Muscle of leg (tissue), 3 donors: ENCODE measurements at regions not wholly inside any gene's neighbourhood (a gene's known extent, or its start where the extent isn't known, plus 50 kb on each side); places are given as distances from the start of the nearest gene placed in this dataset.
"Not testable (repeated sequence)": the region's sequence is repeated elsewhere in the genome, so short reads cannot be mapped to it uniquely, and the experiment has no call there.

ENCODE experiments used
- DNase-seq: peaks from one replicate; pipeline ENCODE4 v3.0.0; 2013
- H3K27ac ChIP-seq: one replicate; pipeline ENCODE4 v1.5.1; 2013; ENCODE audit warnings: mild to moderate bottlenecking, low read length, control low read depth
- H3K27me3 ChIP-seq: one replicate; pipeline ENCODE4 v1.6.1; 2013; ENCODE audit warnings: low read length; ENCODE audit not compliant: control insufficient read depth, insufficient read depth
- H3K36me3 ChIP-seq: one replicate; pipeline ENCODE4 v1.6.1; 2013; ENCODE audit warnings: low read length; ENCODE audit not compliant: control insufficient read depth, insufficient read depth
- H3K4me1 ChIP-seq: one replicate; pipeline ENCODE4 v1.6.1; 2013; ENCODE audit warnings: low read length; ENCODE audit not compliant: control insufficient read depth, insufficient read depth
- H3K4me3 ChIP-seq: one replicate; pipeline ENCODE4 v1.5.1; 2013; ENCODE audit warnings: low read length, control low read depth
- H3K9me3 ChIP-seq: replicated peaks from 2 replicates; pipeline ENCODE4 v1.6.1; 2013; ENCODE audit warnings: low read depth, low read length; ENCODE audit not compliant: control insufficient read depth
- WGBS: methylation state at CpG from one replicate; pipeline ENCODE4 v1.1.5; 2013; ENCODE audit warnings: missing lambda C conversion rate; ENCODE audit not compliant: insufficient coverage; 5-methylcytosine and 5-hydroxymethylcytosine counted together

- no peaks in the 10 kb centered on the region for H3K27me3 ChIP-seq
- H3K9me3 ChIP-seq: no peaks in the 10 kb centered on the region
- no peak for DNase-seq
- WGBS: 100% methylated on average over 1 of the region's 2 CpGs
- H3K4me1 ChIP-seq: no peaks in the 10 kb centered on the region
- no peak overlapping the region for H3K27ac ChIP-seq
- H3K4me3 ChIP-seq: no peak overlapping the region
- H3K36me3 ChIP-seq: no peaks in the 10 kb centered on the region
Observed at GRCh38 chr10:18861382-18861781, 187.2 kb upstream of the MALRD1 start.

GRCh38 chr10:18866852-18867251 is 181.7 kb upstream of the MALRD1 start:
- Histone ChIP-seq H3K4me1 (no peaks in the 10 kb centered on the region), H3K27ac (no peak overlapping the region), H3K27me3 (no peaks in the 10 kb centered on the region), H3K9me3 (no peaks in the 10 kb centered on the region), H3K36me3 (no peaks in the 10 kb centered on the region), H3K4me3 (no peak overlapping the region)
- DNase-seq: no peak
- no CpG with 5 or more reads among the region's 3 CpGs for WGBS

GRCh38 chr10:18868919-18869318 is 179.7 kb upstream of the MALRD1 start:
- H3K9me3 ChIP-seq: no peaks in the 10 kb centered on the region
- DNase-seq: no peak
- 86% methylated on average over 1 of the region's 3 CpGs for WGBS
- H3K36me3 ChIP-seq: no peaks in the 10 kb centered on the region
- no peaks in the 10 kb centered on the region for H3K27me3 ChIP-seq
- H3K4me1 ChIP-seq: no peaks in the 10 kb centered on the region
- no peak overlapping the region for H3K27ac ChIP-seq
- no peak overlapping the region for H3K4me3 ChIP-seq

GRCh38 chr10:18875477-18875876 is 173.1 kb upstream of the MALRD1 start:
- Histone ChIP-seq H3K4me1 (no peaks in the 10 kb centered on the region), H3K27ac (no peak overlapping the region), H3K27me3 (no peaks in the 10 kb centered on the region), H3K9me3 (no peaks in the 10 kb centered on the region), H3K36me3 (no peaks in the 10 kb centered on the region), H3K4me3 (no peak overlapping the region)
- no peak for DNase-seq
- 100% methylated on average over 1 of the region's 1 CpG for WGBS

- WGBS: 72% methylated on average over 2 of the region's 2 CpGs
- DNase-seq: no peak
Observed at GRCh38 chr10:18879284-18879683, 169.3 kb upstream of the MALRD1 start.

GRCh38 chr10:18880530-18880929 is 168.1 kb upstream of the MALRD1 start:
- no peak for DNase-seq
- no peaks in the 10 kb centered on the region for H3K36me3 ChIP-seq
- 82% methylated on average over 8 of the region's 16 CpGs for WGBS
- H3K27ac ChIP-seq: no peak overlapping the region
- no peaks in the 10 kb centered on the region for H3K4me1 ChIP-seq
- H3K9me3 ChIP-seq: no peaks in the 10 kb centered on the region
- H3K4me3 ChIP-seq: no peak overlapping the region
- no peaks in the 10 kb centered on the region for H3K27me3 ChIP-seq

More at GRCh38 chr10:18879284-18879683, 169.3 kb upstream of the MALRD1 start:
- H3K9me3 ChIP-seq: no peaks in the 10 kb centered on the region
- no peak overlapping the region for H3K27ac ChIP-seq
- H3K4me1 ChIP-seq: no peaks in the 10 kb centered on the region
- no peaks in the 10 kb centered on the region for H3K36me3 ChIP-seq
- no peak overlapping the region for H3K4me3 ChIP-seq
- no peaks in the 10 kb centered on the region for H3K27me3 ChIP-seq

- H3K4me1 ChIP-seq: no peaks in the 10 kb centered on the region
- no CpG with 5 or more reads among the region's 7 CpGs for WGBS
- H3K4me3 ChIP-seq: no peak overlapping the region
- DNase-seq: no peak
- no peak overlapping the region for H3K27ac ChIP-seq
- H3K36me3 ChIP-seq: no peaks in the 10 kb centered on the region
- H3K9me3 ChIP-seq: no peaks in the 10 kb centered on the region
- no peaks in the 10 kb centered on the region for H3K27me3 ChIP-seq
Observed at GRCh38 chr10:18886102-18886501, 162.5 kb upstream of the MALRD1 start.

- Histone ChIP-seq H3K4me3 (no peak overlapping the region), H3K4me1 (no peaks in the 10 kb centered on the region), H3K36me3 (no peaks in the 10 kb centered on the region), H3K9me3 (no peaks in the 10 kb centered on the region), H3K27ac (no peak overlapping the region), H3K27me3 (no peaks in the 10 kb centered on the region)
- no peak for DNase-seq
Observed at GRCh38 chr10:18906636-18907035, 142.0 kb upstream of the MALRD1 start.

GRCh38 chr10:18917431-18917830 is 131.2 kb upstream of the MALRD1 start:
- not testable (repeated sequence) for H3K27ac ChIP-seq, H3K9me3 ChIP-seq, H3K36me3 ChIP-seq, H3K4me1 ChIP-seq, H3K27me3 ChIP-seq, DNase-seq, H3K4me3 ChIP-seq
- WGBS: 100% methylated on average over 2 of the region's 9 CpGs

GRCh38 chr10:18918532-18918931 is 130.1 kb upstream of the MALRD1 start:
- no peaks in the 10 kb centered on the region for H3K4me1 ChIP-seq
- no peak overlapping the region for H3K4me3 ChIP-seq
- H3K27me3 ChIP-seq: no peaks in the 10 kb centered on the region
- no peaks in the 10 kb centered on the region for H3K36me3 ChIP-seq
- no peak for DNase-seq
- no peak overlapping the region for H3K27ac ChIP-seq
- no peaks in the 10 kb centered on the region for H3K9me3 ChIP-seq
- WGBS: no CpG with 5 or more reads among the region's 4 CpGs

GRCh38 chr10:18949391-18949790 is 99.2 kb upstream of the MALRD1 start:
- DNase-seq: no peak
- Histone ChIP-seq H3K4me3 (no peak overlapping the region), H3K27ac (no peak overlapping the region), H3K27me3 (no peaks in the 10 kb centered on the region), H3K36me3 (no peaks in the 10 kb centered on the region), H3K9me3 (no peaks in the 10 kb centered on the region), H3K4me1 (no peaks in the 10 kb centered on the region)
